H1 (cell line): ENCODE measurements at regions not wholly inside any gene's neighbourhood (a gene's known extent, or its start where the extent isn't known, plus 50 kb on each side); places are given as distances from the start of the nearest gene placed in this dataset.

Source experiments
- CHD7 ChIP-seq: fragments of 300-600 bp; sonication (generic); IDR thresholded peaks from 2 replicates; pipeline ENCODE4 v1.7.1; 2012; ENCODE audit warnings: low read length, moderate library complexity, mild to moderate bottlenecking, inconsistent platforms; ENCODE audit not compliant: insufficient replicate concordance
- MAFK ChIP-seq: IDR thresholded peaks from 2 replicates; pipeline ENCODE4 v1.6.1; 2012; ENCODE audit warnings: low read depth, mild to moderate bottlenecking, improper control_type of control experiment, low read length
- PHF8 ChIP-seq: fragments of 200-600 bp; sonication (generic); conservative IDR thresholded peaks from 2 replicates; pipeline ENCODE4 v1.7.1; 2012; ENCODE audit warnings: low read depth, mild to moderate bottlenecking, inconsistent platforms, low read length, moderate library complexity
- SIRT6 ChIP-seq: IDR thresholded peaks from one replicate; pipeline ENCODE4 v1.7.1; 2012; ENCODE audit warnings: low read length, inconsistent platforms
- USF2 ChIP-seq: IDR thresholded peaks from 2 replicates; pipeline ENCODE4 v1.6.1; 2011; ENCODE audit warnings: low read length, improper control_type of control experiment
- YY1 ChIP-seq: IDR thresholded peaks from 2 replicates; pipeline ENCODE4 v1.6.1; 2011; ENCODE audit warnings: low read depth, mild to moderate bottlenecking, low read length
- TF ChIP-seq, protein P1 (sequence below): IDR thresholded peaks from 2 replicates; pipeline ENCODE4 v1.6.1; 2012; ENCODE audit warnings: low read length, inconsistent platforms

- TF ChIP-seq CHD7 (no peak), MAFK (no peak), PHF8 (no peak), YY1 (no peak), SIRT6 (no peak), USF2 (no peak)
- TF ChIP-seq, protein P1, sequence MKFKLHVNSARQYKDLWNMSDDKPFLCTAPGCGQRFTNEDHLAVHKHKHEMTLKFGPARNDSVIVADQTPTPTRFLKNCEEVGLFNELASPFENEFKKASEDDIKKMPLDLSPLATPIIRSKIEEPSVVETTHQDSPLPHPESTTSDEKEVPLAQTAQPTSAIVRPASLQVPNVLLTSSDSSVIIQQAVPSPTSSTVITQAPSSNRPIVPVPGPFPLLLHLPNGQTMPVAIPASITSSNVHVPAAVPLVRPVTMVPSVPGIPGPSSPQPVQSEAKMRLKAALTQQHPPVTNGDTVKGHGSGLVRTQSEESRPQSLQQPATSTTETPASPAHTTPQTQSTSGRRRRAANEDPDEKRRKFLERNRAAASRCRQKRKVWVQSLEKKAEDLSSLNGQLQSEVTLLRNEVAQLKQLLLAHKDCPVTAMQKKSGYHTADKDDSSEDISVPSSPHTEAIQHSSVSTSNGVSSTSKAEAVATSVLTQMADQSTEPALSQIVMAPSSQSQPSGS: no peak
- TF ChIP-seq, all 59 proteins: peak for 0
Measured at GRCh38 chr7:114133717-114134116, 214.9 kb upstream of the PPP1R3A start (continued).
